ENCODE measurements at regions not wholly inside any gene's neighbourhood (a gene's known extent, or its start where the extent isn't known, plus 50 kb on each side); places are given as distances from the start of the nearest gene placed in this dataset.

DNA sequence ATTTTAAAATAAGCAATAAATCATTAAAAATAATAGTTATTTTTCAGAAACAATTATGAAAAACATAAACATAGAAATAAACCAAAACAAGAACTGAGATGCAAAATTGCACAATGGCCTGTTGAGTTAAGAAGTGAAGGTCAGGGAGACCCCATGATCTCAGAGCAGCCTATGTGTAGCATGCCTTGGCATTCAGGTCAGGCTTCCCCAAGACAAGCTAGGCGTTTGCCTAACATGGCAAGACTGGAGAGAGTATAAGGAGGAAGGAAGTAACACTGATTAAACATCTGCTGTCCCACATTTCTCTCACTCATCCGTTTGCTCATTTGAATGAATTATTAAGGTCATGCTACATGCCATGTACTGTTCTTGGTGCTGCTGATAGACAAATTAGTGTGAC, 291.8 kb downstream of the TSHZ3 start:
- Histone ChIP-seq H3K4me2 (no peak overlapping the region), H3K9me2 (replicated peaks; ENCODE audit: insufficient read depth) (no peaks in the 10 kb centered on the region), H3K36me3 (replicated peaks; ENCODE audit: insufficient read depth, low read depth) (no peaks in the 10 kb centered on the region), H3K27me3 (no peaks in the 10 kb centered on the region), H4K20me1 (ENCODE audit: insufficient read depth, poor library complexity, severe bottlenecking) (no peaks in the 10 kb centered on the region), H3K4me3 (no peak overlapping the region), H3K9me3 (ENCODE audit: low read depth) (no peaks in the 10 kb centered on the region), H3K27ac (no peak overlapping the region), H2AFZ (no peak overlapping the region), H3K4me1 (ENCODE audit: insufficient read depth) (no peaks in the 10 kb centered on the region), H3K79me2 (no peaks in the 10 kb centered on the region)
- no peak for DNase-seq (ENCODE audit: low spot score)
- no peak for TF ChIP-seq EZH2phosphoT487 (IDR thresholded peaks at IDR 0.05; ENCODE audit: low read depth, severe bottlenecking, unreplicated experiment)
- TF ChIP-seq EZH2 (IDR thresholded peaks at IDR 0.05; ENCODE audit: borderline replicate concordance) = no peak
- TF ChIP-seq CTCF (IDR thresholded peaks at IDR 0.05; ENCODE audit: poor library complexity) = no peak
- WGBS (ENCODE audit: low lambda C conversion rate, missing lambda C conversion rate) = 75% methylated on average over 2 of the region's 2 CpGs

GRCh38 chr19:31055454-31055853, 293.8 kb downstream of the TSHZ3 start:
- no peak overlapping the region for H3K27ac ChIP-seq
- H3K9me2 ChIP-seq (replicated peaks; ENCODE audit: insufficient read depth) = no peaks in the 10 kb centered on the region
- no peak for DNase-seq (ENCODE audit: low spot score)
- no peaks in the 10 kb centered on the region for H3K4me1 ChIP-seq (ENCODE audit: insufficient read depth)
- no peak overlapping the region for H3K4me2 ChIP-seq
- H4K20me1 ChIP-seq (ENCODE audit: insufficient read depth, poor library complexity, severe bottlenecking) = no peaks in the 10 kb centered on the region
- no peak for TF ChIP-seq CTCF (IDR thresholded peaks at IDR 0.05; ENCODE audit: poor library complexity)
- H3K9me3 ChIP-seq (ENCODE audit: low read depth) = no peaks in the 10 kb centered on the region
- H3K36me3 ChIP-seq (replicated peaks; ENCODE audit: insufficient read depth, low read depth) = no peaks in the 10 kb centered on the region
- no peak overlapping the region for H3K4me3 ChIP-seq
- H3K79me2 ChIP-seq = no peaks in the 10 kb centered on the region
- H3K27me3 ChIP-seq = no peaks in the 10 kb centered on the region
- no peak overlapping the region for H2AFZ ChIP-seq

DNA sequence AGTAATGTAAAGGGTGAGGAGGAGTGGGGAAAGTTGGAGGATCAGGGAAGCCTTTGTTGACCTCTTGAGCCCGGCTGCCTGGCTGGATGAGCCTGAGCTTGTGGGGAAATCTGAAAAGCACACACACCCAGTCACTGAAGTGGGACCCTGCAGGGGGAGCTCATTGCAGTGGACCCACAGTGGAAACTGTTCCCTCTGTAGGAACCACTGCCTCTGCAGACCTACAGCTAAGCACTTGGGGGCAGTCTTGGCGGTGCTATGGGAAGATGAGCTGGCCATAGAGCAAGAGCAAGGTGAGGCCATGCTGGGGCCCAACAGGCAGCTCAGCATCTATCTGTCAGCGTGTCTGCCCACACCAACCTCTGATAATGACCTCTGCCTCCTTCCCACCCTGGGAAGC, 294.8 kb downstream of the TSHZ3 start:
- H3K27ac ChIP-seq = no peak overlapping the region
- H3K79me2 ChIP-seq = no peaks in the 10 kb centered on the region
- H4K20me1 ChIP-seq (ENCODE audit: insufficient read depth, poor library complexity, severe bottlenecking) = no peaks in the 10 kb centered on the region
- H3K4me2 ChIP-seq = no peak overlapping the region
- H3K27me3 ChIP-seq = no peaks in the 10 kb centered on the region
- H3K4me1 ChIP-seq (ENCODE audit: insufficient read depth) = no peaks in the 10 kb centered on the region
- no peaks in the 10 kb centered on the region for H3K9me2 ChIP-seq (replicated peaks; ENCODE audit: insufficient read depth)
- no peak for TF ChIP-seq EZH2phosphoT487 (IDR thresholded peaks at IDR 0.05; ENCODE audit: low read depth, severe bottlenecking, unreplicated experiment)
- no peak for TF ChIP-seq EZH2 (IDR thresholded peaks at IDR 0.05; ENCODE audit: borderline replicate concordance)
- TF ChIP-seq CTCF (IDR thresholded peaks at IDR 0.05; ENCODE audit: poor library complexity) = peak; percentile 34
- H3K4me3 ChIP-seq = no peak overlapping the region
- H3K36me3 ChIP-seq (replicated peaks; ENCODE audit: insufficient read depth, low read depth) = no peaks in the 10 kb centered on the region
- 25% methylated on average over 3 of the region's 3 CpGs for WGBS (ENCODE audit: low lambda C conversion rate, missing lambda C conversion rate)
- no peak overlapping the region for H2AFZ ChIP-seq
- H3K9me3 ChIP-seq (ENCODE audit: low read depth) = no peaks in the 10 kb centered on the region
- DNase-seq (ENCODE audit: low spot score) = peak; percentile 44

- no peaks in the 10 kb centered on the region for H3K79me2 ChIP-seq
- no peaks in the 10 kb centered on the region for H3K4me1 ChIP-seq (ENCODE audit: insufficient read depth)
- H3K27ac ChIP-seq = no peak overlapping the region
- H3K4me2 ChIP-seq = no peak overlapping the region
- no peak overlapping the region for H3K4me3 ChIP-seq
- H3K27me3 ChIP-seq = no peaks in the 10 kb centered on the region
- WGBS (ENCODE audit: low lambda C conversion rate, missing lambda C conversion rate) = 96% methylated on average over 5 of the region's 5 CpGs
- no peaks in the 10 kb centered on the region for H3K9me3 ChIP-seq (ENCODE audit: low read depth)
- H3K36me3 ChIP-seq (replicated peaks; ENCODE audit: insufficient read depth, low read depth) = no peaks in the 10 kb centered on the region
- TF ChIP-seq EZH2 (IDR thresholded peaks at IDR 0.05; ENCODE audit: borderline replicate concordance) = no peak
- no peak for TF ChIP-seq EZH2phosphoT487 (IDR thresholded peaks at IDR 0.05; ENCODE audit: low read depth, severe bottlenecking, unreplicated experiment)
- no peak for TF ChIP-seq CTCF (IDR thresholded peaks at IDR 0.05; ENCODE audit: poor library complexity)
- H2AFZ ChIP-seq = no peak overlapping the region
- DNase-seq (ENCODE audit: low spot score) = no peak
- H4K20me1 ChIP-seq (ENCODE audit: insufficient read depth, poor library complexity, severe bottlenecking) = no peaks in the 10 kb centered on the region
- H3K9me2 ChIP-seq (replicated peaks; ENCODE audit: insufficient read depth) = no peaks in the 10 kb centered on the region
Measured at GRCh38 chr19:31049431-31049830, 299.8 kb downstream of the TSHZ3 start.

All from hepatocyte (in vitro differentiated cells).